Mesothelial cell of epicardium (in vitro differentiated cells): ENCODE measurements at regions not wholly inside any gene's neighbourhood (a gene's known extent, or its start where the extent isn't known, plus 50 kb on each side); places are given as distances from the start of the nearest gene placed in this dataset.

Experiments
- DNase-seq, 2 experiments: peaks; one replicate each; pipeline ENCODE4 v3.0.0; 2021; ENCODE audit warnings: low spot score in 2 of 2; ENCODE audit not compliant: unreplicated experiment in 2 of 2
- H3K27ac Mint-ChIP-seq: 2 replicates; pipeline ENCODE4 v1.8.0; 2021; ENCODE audit warnings: mixed read lengths
- H3K27me3 Mint-ChIP-seq: 2 replicates; pipeline ENCODE4 v1.8.0; 2021; ENCODE audit warnings: low read depth, mixed read lengths
- H3K36me3 Mint-ChIP-seq: 2 replicates; pipeline ENCODE4 v1.8.0; 2021; ENCODE audit warnings: mixed read lengths
- H3K4me1 Mint-ChIP-seq: 2 replicates; pipeline ENCODE4 v1.8.0; 2021; ENCODE audit warnings: mixed read lengths
- H3K4me3 Mint-ChIP-seq: 2 replicates; pipeline ENCODE4 v1.8.0; 2021; ENCODE audit warnings: mild to moderate bottlenecking, moderate library complexity, mixed read lengths
- H3K9me3 Mint-ChIP-seq: 2 replicates; pipeline ENCODE4 v1.8.0; 2021; ENCODE audit warnings: mixed read lengths
- CTCF ChIP-seq: fragments of 200-600 bp; sonication (generic); IDR thresholded peaks from one replicate; pipeline ENCODE4 v1.5.0; 2021; ENCODE audit warnings: antibody characterized with exemption; ENCODE audit not compliant: unreplicated experiment

DNA sequence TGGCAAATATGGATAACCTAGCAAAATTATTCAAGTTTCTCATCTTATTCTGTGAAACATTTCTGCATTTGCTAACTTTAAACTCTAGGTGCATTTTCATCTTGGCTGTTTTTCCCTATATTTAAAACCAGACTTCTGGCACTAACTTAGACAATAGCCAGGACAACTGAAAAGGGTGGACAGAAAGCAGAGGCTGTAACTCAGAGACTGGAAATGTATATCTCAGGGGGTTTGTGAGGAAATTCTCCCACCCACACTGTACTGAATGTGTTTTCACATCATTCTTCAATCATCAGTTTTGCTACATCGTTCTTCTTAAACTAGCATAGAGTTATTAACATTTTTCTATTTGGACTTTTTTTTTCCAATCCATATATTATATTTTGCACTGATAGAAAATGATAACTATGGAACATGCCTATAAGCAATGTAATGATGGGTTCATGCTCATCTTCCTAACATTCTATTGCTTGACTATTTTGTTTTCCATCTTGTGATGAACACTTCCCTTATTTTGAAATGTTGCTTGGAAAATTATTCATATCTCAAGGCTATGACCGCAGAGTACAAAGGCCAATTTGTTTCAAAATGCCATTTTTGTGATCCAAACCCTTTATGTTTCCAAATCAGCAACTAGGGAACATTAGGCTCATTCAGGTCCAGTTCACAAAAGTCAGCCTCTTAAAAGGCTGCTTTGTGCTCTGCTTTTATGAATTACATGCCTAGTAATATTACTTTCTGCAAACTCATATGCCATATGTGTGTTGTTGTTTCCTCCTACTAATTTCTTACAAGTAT, 125.8 kb upstream of the CDH19 start:
- H3K9me3 Mint-ChIP-seq: peaks cover 7% of the 10 kb centered on the region
- no peak overlapping the region for H3K27ac Mint-ChIP-seq
- no peaks in the 10 kb centered on the region for H3K4me1 Mint-ChIP-seq
- H3K27me3 Mint-ChIP-seq: no peaks in the 10 kb centered on the region
- no peak overlapping the region for H3K4me3 Mint-ChIP-seq
- H3K36me3 Mint-ChIP-seq: no peaks in the 10 kb centered on the region
- no peak for TF ChIP-seq CTCF
- no peak for DNase-seq

DNA sequence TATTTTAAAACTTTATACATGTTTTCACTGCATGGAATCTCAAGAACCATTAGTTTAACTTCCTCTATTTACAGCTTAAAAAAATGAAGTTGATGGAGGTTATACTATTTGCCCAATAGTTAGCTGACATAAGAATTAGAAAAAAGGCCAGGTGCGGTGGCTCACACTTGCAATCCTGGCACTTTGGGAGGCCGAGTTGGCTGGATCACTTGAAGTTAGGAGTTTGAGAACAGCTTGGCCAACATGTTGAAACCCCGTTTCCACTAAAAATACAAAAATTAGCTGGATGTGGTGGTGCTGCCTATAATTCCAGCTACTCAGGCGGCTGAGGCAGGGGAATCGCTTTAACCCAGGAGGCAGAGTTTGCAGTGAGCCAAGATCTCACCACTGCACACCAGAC, 125.1 kb upstream of the CDH19 start:
- no peaks in the 10 kb centered on the region for H3K27me3 Mint-ChIP-seq
- no peak overlapping the region for H3K4me3 Mint-ChIP-seq
- no peaks in the 10 kb centered on the region for H3K36me3 Mint-ChIP-seq
- no peak overlapping the region for H3K27ac Mint-ChIP-seq
- DNase-seq: no peak
- no peak for TF ChIP-seq CTCF
- H3K9me3 Mint-ChIP-seq: peaks cover 7% of the 10 kb centered on the region
- H3K4me1 Mint-ChIP-seq: no peaks in the 10 kb centered on the region

GRCh38 chr18:66727991-66728390, 124.1 kb upstream of the CDH19 start:
- TF ChIP-seq CTCF: no peak
- H3K4me1 Mint-ChIP-seq: no peaks in the 10 kb centered on the region
- no peak overlapping the region for H3K27ac Mint-ChIP-seq
- H3K27me3 Mint-ChIP-seq: no peaks in the 10 kb centered on the region
- no peak for DNase-seq
- peaks cover 7% of the 10 kb centered on the region for H3K9me3 Mint-ChIP-seq
- no peaks in the 10 kb centered on the region for H3K36me3 Mint-ChIP-seq
- no peak overlapping the region for H3K4me3 Mint-ChIP-seq

- no peak overlapping the region for H3K4me3 Mint-ChIP-seq
- no peak for DNase-seq
- H3K27me3 Mint-ChIP-seq: no peaks in the 10 kb centered on the region
- no peak for TF ChIP-seq CTCF
- H3K4me1 Mint-ChIP-seq: no peaks in the 10 kb centered on the region
- H3K9me3 Mint-ChIP-seq: no peaks in the 10 kb centered on the region
- H3K27ac Mint-ChIP-seq: no peak overlapping the region
- H3K36me3 Mint-ChIP-seq: no peaks in the 10 kb centered on the region
Observed at GRCh38 chr18:66724664-66725356, 120.9 kb upstream of the CDH19 start.

GRCh38 chr18:66722671-66723070, 118.8 kb upstream of the CDH19 start:
- Mint-ChIP-seq H3K4me3 (no peak overlapping the region), H3K27ac (no peak overlapping the region), H3K4me1 (no peaks in the 10 kb centered on the region), H3K36me3 (no peaks in the 10 kb centered on the region), H3K9me3 (no peaks in the 10 kb centered on the region), H3K27me3 (no peaks in the 10 kb centered on the region)
- no peak for TF ChIP-seq CTCF
- no peak for DNase-seq
